ENCODE measurements at regions not wholly inside any gene's neighbourhood (a gene's known extent, or its start where the extent isn't known, plus 50 kb on each side); places are given as distances from the start of the nearest gene placed in this dataset.

GRCh38 chr6:74676906-74677305, 528.9 kb downstream of the COL12A1 start:
- no peak overlapping the region for H3K4me3 Mint-ChIP-seq
- H3K27ac Mint-ChIP-seq: no peak overlapping the region
- H3K9me3 Mint-ChIP-seq: no peaks in the 10 kb centered on the region
- no peak overlapping the region for H2AFZ ChIP-seq (replicated peaks)
- H3K79me2 ChIP-seq (ENCODE audit: low read depth): no peaks in the 10 kb centered on the region
- no peaks in the 10 kb centered on the region for H3K4me1 Mint-ChIP-seq
- H3F3A ChIP-seq (ENCODE audit: low read depth): no peaks in the 10 kb centered on the region
- H3K36me3 Mint-ChIP-seq: no peaks in the 10 kb centered on the region
- no peak overlapping the region for H3K27ac ChIP-seq
- no peaks in the 10 kb centered on the region for H3K27me3 ChIP-seq
- no peaks in the 10 kb centered on the region for H3K27me3 Mint-ChIP-seq (ENCODE audit: insufficient read depth, low read depth)
- TF ChIP-seq EZH2 (IDR thresholded peaks at IDR 0.05): no peak
- no peak for TF ChIP-seq CTCF (IDR thresholded peaks at IDR 0.05)
- no peak for TF ChIP-seq EZH2phosphoT487 (IDR thresholded peaks at IDR 0.05)
- H3K36me3 ChIP-seq: no peaks in the 10 kb centered on the region
- H4K20me1 ChIP-seq (ENCODE audit: low read depth): no peaks in the 10 kb centered on the region
- H3K4me1 ChIP-seq: no peaks in the 10 kb centered on the region
- DNase-seq (ENCODE audit: low spot score): no peak
- no peaks in the 10 kb centered on the region for H3K9me3 ChIP-seq (ENCODE audit: low read depth)
- H3K9ac ChIP-seq: no peak overlapping the region
- H3K4me3 ChIP-seq: no peak overlapping the region
- H3K4me2 ChIP-seq: no peak overlapping the region

- H3K4me1 Mint-ChIP-seq: no peaks in the 10 kb centered on the region
- TF ChIP-seq CTCF (IDR thresholded peaks at IDR 0.05) (no peak), EZH2 (IDR thresholded peaks at IDR 0.05) (no peak)
Observed at GRCh38 chr6:74674377-74674776, 531.5 kb downstream of the COL12A1 start.

GRCh38 chr6:74671558-74672025, 534.3 kb downstream of the COL12A1 start:
- Mint-ChIP-seq H3K9me3 (no peaks in the 10 kb centered on the region), H3K27ac (no peak overlapping the region)

More at GRCh38 chr6:74674377-74674776, 531.5 kb downstream of the COL12A1 start:
- Histone ChIP-seq H3K36me3 (no peaks in the 10 kb centered on the region), H3K27me3 (no peaks in the 10 kb centered on the region), H3F3A (ENCODE audit: low read depth) (no peaks in the 10 kb centered on the region), H3K4me1 (no peaks in the 10 kb centered on the region), H3K4me2 (no peak overlapping the region), H3K27ac (no peak overlapping the region), H3K9me3 (ENCODE audit: low read depth) (no peaks in the 10 kb centered on the region), H2AFZ (replicated peaks) (no peak overlapping the region), H3K4me3 (no peak overlapping the region), H4K20me1 (ENCODE audit: low read depth) (no peaks in the 10 kb centered on the region), H3K9ac (no peak overlapping the region), H3K79me2 (ENCODE audit: low read depth) (no peaks in the 10 kb centered on the region)
- H3K27ac Mint-ChIP-seq: no peak overlapping the region
- H3K9me3 Mint-ChIP-seq: no peaks in the 10 kb centered on the region
- H3K4me3 Mint-ChIP-seq: no peak overlapping the region
- no peaks in the 10 kb centered on the region for H3K27me3 Mint-ChIP-seq (ENCODE audit: insufficient read depth, low read depth)
- no peaks in the 10 kb centered on the region for H3K36me3 Mint-ChIP-seq
- no peak for DNase-seq (ENCODE audit: low spot score)

More at GRCh38 chr6:74671558-74672025, 534.3 kb downstream of the COL12A1 start:
- Histone ChIP-seq H3K36me3 (no peaks in the 10 kb centered on the region), H3K27ac (no peak overlapping the region), H3K4me2 (no peak overlapping the region), H3K4me3 (no peak overlapping the region), H3K79me2 (ENCODE audit: low read depth) (no peaks in the 10 kb centered on the region), H3K9ac (no peak overlapping the region), H3K9me3 (ENCODE audit: low read depth) (no peaks in the 10 kb centered on the region), H3K4me1 (no peaks in the 10 kb centered on the region), H3F3A (ENCODE audit: low read depth) (no peaks in the 10 kb centered on the region), H2AFZ (replicated peaks) (no peak overlapping the region), H4K20me1 (ENCODE audit: low read depth) (no peaks in the 10 kb centered on the region), H3K27me3 (no peaks in the 10 kb centered on the region)
- H3K36me3 Mint-ChIP-seq: no peaks in the 10 kb centered on the region
- H3K4me1 Mint-ChIP-seq: no peaks in the 10 kb centered on the region
- H3K4me3 Mint-ChIP-seq: no peak overlapping the region
- no peaks in the 10 kb centered on the region for H3K27me3 Mint-ChIP-seq (ENCODE audit: insufficient read depth, low read depth)
- DNase-seq (ENCODE audit: low spot score): no peak
- TF ChIP-seq EZH2phosphoT487 (IDR thresholded peaks at IDR 0.05) (no peak), CTCF (IDR thresholded peaks at IDR 0.05) (no peak), EZH2 (IDR thresholded peaks at IDR 0.05) (no peak)
